IMR-90 (cell line): ENCODE measurements at regions not wholly inside any gene's neighbourhood (a gene's known extent, or its start where the extent isn't known, plus 50 kb on each side); places are given as distances from the start of the nearest gene placed in this dataset.
A peak's percentile ranks its signal among the peaks of the same experiment; 100 is the strongest.

Source experiments
- ATAC-seq: fragments of 200-7000 bp; cut with Tn5 transposase; 2 replicates; pipeline ENCODE4 v1.9.1; 2020; ENCODE audit warnings: low read depth, mild to moderate bottlenecking, moderate library complexity
- BruUV-seq: library from RNA; stranded (reverse); fragments of 400-500 nt; replicated peaks from 2 replicates; lab custom pipeline; 2021; lab: Mats Ljungman, UMichigan
- CTCF ChIA-PET: fragments of 300-600 bp; formaldehyde crosslinking; extraction: SDS; loops from one replicate; lab custom pipeline; 2021; ENCODE audit warnings: antibody characterized with exemption; lab: Yijun Ruan, JAX
- POLR2A ChIA-PET: fragments of 300-600 bp; sonication (Branson Sonifier 250); formaldehyde crosslinking; loops from one replicate; lab custom pipeline; 2022; ENCODE audit warnings: antibody characterized with exemption; ENCODE audit not compliant: unreplicated experiment; lab: Charles Lee
- DNase-seq: peaks from one replicate; pipeline ENCODE4 v3.0.0; 2013
- H2AFZ ChIP-seq: replicated peaks from 2 replicates; pipeline ENCODE3; 2013; ENCODE audit warnings: low read length, mild to moderate bottlenecking; ENCODE audit not compliant: poor library complexity
- H2AK5ac ChIP-seq: 2 replicates; pipeline ENCODE4 v1.6.1; 2013; ENCODE audit warnings: low read depth, low read length, inconsistent platforms
- H2AK9ac ChIP-seq: replicated peaks from 2 replicates; pipeline ENCODE3; 2013; ENCODE audit warnings: mild to moderate bottlenecking, low read depth, low read length, moderate library complexity; ENCODE audit not compliant: poor library complexity
- H2BK120ac ChIP-seq: 2 replicates; pipeline ENCODE4 v1.6.1; 2013; ENCODE audit warnings: low read depth, low read length, inconsistent platforms
- H2BK15ac ChIP-seq: 3 replicates; pipeline ENCODE4 v1.6.1; 2013; ENCODE audit warnings: low read depth, low read length, inconsistent platforms
- H2BK20ac ChIP-seq: 2 replicates; pipeline ENCODE4 v1.6.1; 2013; ENCODE audit warnings: low read depth, mild to moderate bottlenecking, inconsistent platforms, low read length, moderate library complexity
- H2BK5ac ChIP-seq: 2 replicates; pipeline ENCODE4 v1.6.1; 2013; ENCODE audit warnings: mild to moderate bottlenecking, low read depth, low read length, inconsistent platforms; ENCODE audit not compliant: poor library complexity, severe bottlenecking
- H3K14ac ChIP-seq: replicated peaks from 2 replicates; pipeline ENCODE4 v1.6.1; 2013; ENCODE audit warnings: low read depth, low read length, inconsistent platforms
- H3K18ac ChIP-seq: 2 replicates; pipeline ENCODE4 v1.6.1; 2013; ENCODE audit warnings: low read depth, low read length, control low read depth
- H3K23ac ChIP-seq: 2 replicates; pipeline ENCODE4 v1.6.1; 2013; ENCODE audit warnings: low read depth, low read length, inconsistent platforms
- H3K27ac ChIP-seq: 2 replicates; pipeline ENCODE4 v1.5.1; 2013; ENCODE audit warnings: mild to moderate bottlenecking, control low read depth, low read length; ENCODE audit not compliant: insufficient read depth
- H3K27me3 ChIP-seq: 2 replicates; pipeline ENCODE4 v1.6.1; 2013; ENCODE audit warnings: low read length; ENCODE audit not compliant: control insufficient read depth, insufficient read depth
- H3K36me3 ChIP-seq: 2 replicates; pipeline ENCODE4 v1.6.1; 2013; ENCODE audit warnings: low read length, mixed read lengths; ENCODE audit not compliant: control insufficient read depth, insufficient read depth
- H3K4ac ChIP-seq: 2 replicates; pipeline ENCODE4 v1.6.1; 2013; ENCODE audit warnings: low read depth, low read length, inconsistent platforms
- H3K4me1 ChIP-seq: 2 replicates; pipeline ENCODE4 v1.6.1; 2013; ENCODE audit warnings: low read length, mixed read lengths; ENCODE audit not compliant: control insufficient read depth, insufficient read depth
- H3K4me2 ChIP-seq: 2 replicates; pipeline ENCODE4 v1.6.1; 2013; ENCODE audit warnings: low read depth, mild to moderate bottlenecking, control low read depth, low read length, moderate library complexity
- H3K4me3 ChIP-seq: 2 replicates; pipeline ENCODE4 v1.5.1; 2013; ENCODE audit warnings: low read depth, mild to moderate bottlenecking, control low read depth, low read length, moderate library complexity; ENCODE audit not compliant: insufficient read depth
- H3K56ac ChIP-seq: 2 replicates; pipeline ENCODE4 v1.6.1; 2013; ENCODE audit warnings: low read length, inconsistent platforms; ENCODE audit not compliant: insufficient read depth; ENCODE audit errors: extremely low read depth
- H3K79me1 ChIP-seq, 2 experiments: 2 replicates each; pipeline ENCODE4 v1.6.1; 2013; ENCODE audit warnings: low read length in 2 of 2, inconsistent platforms in 1 of 2, low read depth in 1 of 2
- H3K9ac ChIP-seq: 2 replicates; pipeline ENCODE4 v1.6.1; 2013; ENCODE audit warnings: low read depth, low read length, control low read depth
- H3K9me1 ChIP-seq: 2 replicates; pipeline ENCODE4 v1.6.1; 2013; ENCODE audit warnings: low read length, inconsistent platforms; ENCODE audit not compliant: insufficient read depth
- H3K9me3 ChIP-seq: 2 replicates; pipeline ENCODE4 v1.6.1; 2013; ENCODE audit warnings: low read length; ENCODE audit not compliant: control insufficient read depth, insufficient read depth
- H4K20me1 ChIP-seq: 2 replicates; pipeline ENCODE4 v1.6.1; 2013; ENCODE audit warnings: low read length, inconsistent platforms; ENCODE audit not compliant: insufficient read depth
- H4K5ac ChIP-seq: 2 replicates; pipeline ENCODE4 v1.6.1; 2013; ENCODE audit warnings: mild to moderate bottlenecking, low read depth, low read length, control low read depth
- H4K8ac ChIP-seq, 2 experiments: 2 replicates each; pipeline ENCODE4 v1.6.1; 2013; ENCODE audit warnings: low read depth in 2 of 2, low read length in 2 of 2, control low read depth in 1 of 2, inconsistent platforms in 1 of 2
- H4K91ac ChIP-seq: 2 replicates; pipeline ENCODE4 v1.6.1; 2013; ENCODE audit warnings: low read depth, low read length, inconsistent platforms; ENCODE audit not compliant: insufficient read depth
- BHLHE40 ChIP-seq: fragments of 150-350 bp; IDR thresholded peaks from 2 replicates; pipeline ENCODE4 v1.6.1; 2016; ENCODE audit warnings: mild to moderate bottlenecking, low read depth, low read length
- CEBPB ChIP-seq: IDR thresholded peaks from 2 replicates; pipeline ENCODE4 v1.6.1; 2012; ENCODE audit warnings: low read depth, low read length, improper control_type of control experiment
- CHD1 ChIP-seq: IDR thresholded peaks from 2 replicates; pipeline ENCODE4 v1.6.1; 2012; ENCODE audit warnings: low read depth, low read length, improper control_type of control experiment
- MAFK ChIP-seq: IDR thresholded peaks from 2 replicates; pipeline ENCODE4 v1.6.1; 2012; ENCODE audit warnings: low read depth, low read length, improper control_type of control experiment
- MXI1 ChIP-seq: IDR thresholded peaks from 2 replicates; pipeline ENCODE4 v1.6.1; 2012; ENCODE audit warnings: low read depth, mild to moderate bottlenecking, low read length, moderate library complexity, borderline replicate concordance
- NFE2L2 ChIP-seq: fragments of 150-350 bp; IDR thresholded peaks from 2 replicates; pipeline ENCODE4 v1.6.1; 2016; ENCODE audit warnings: low read depth, mild to moderate bottlenecking, low read length
- POLR2A ChIP-seq: IDR thresholded peaks from 2 replicates; pipeline ENCODE4 v1.6.1; 2012; ENCODE audit warnings: mild to moderate bottlenecking, low read depth, low read length
- RAD21 ChIP-seq: IDR thresholded peaks from 2 replicates; pipeline ENCODE4 v1.6.1; 2012; ENCODE audit warnings: low read length, improper control_type of control experiment
- RCOR1 ChIP-seq: IDR thresholded peaks from 2 replicates; pipeline ENCODE4 v1.6.1; 2012; ENCODE audit warnings: mild to moderate bottlenecking, low read length, improper control_type of control experiment; ENCODE audit not compliant: insufficient replicate concordance
- RFX5 ChIP-seq: IDR thresholded peaks from 2 replicates; pipeline ENCODE4 v1.8.0; 2012; ENCODE audit warnings: low read depth, mild to moderate bottlenecking, low read length, moderate library complexity
- SMC3 ChIP-seq: fragments of 150-350 bp; IDR thresholded peaks from 2 replicates; pipeline ENCODE4 v1.6.1; 2016; ENCODE audit warnings: low read depth, mild to moderate bottlenecking, antibody characterized with exemption, low read length, moderate library complexity
- WGBS, 2 experiments: methylation state at CpG; one replicate each; pipeline versions ENCODE4 v1.1.5 to v1.1.7; 2013; ENCODE audit warnings: missing lambda C conversion rate in 2 of 2; ENCODE audit not compliant: insufficient read length in 1 of 2; ENCODE audit errors: extremely low coverage in 2 of 2; 5-methylcytosine and 5-hydroxymethylcytosine counted together
- dilution Hi-C: fragments of 300-500 bp; cut with HindIII; formaldehyde crosslinking; loops from one replicate; pipeline ENCODE4 v1.14.3; 2018; ENCODE audit warnings: low sequenced_read_pairs; ENCODE audit not compliant: unreplicated experiment
- in situ Hi-C: fragments of 300-500 bp; cut with MboI; formaldehyde crosslinking; loops from 3 replicates; pipeline ENCODE4 v1.14.3; 2019; ENCODE audit warnings: low sequenced_read_pairs, inconsistent platforms, mixed read lengths
- intact Hi-C: fragments of 100-400 bp; cut with micrococcal nuclease; formaldehyde crosslinking; loops from 2 replicates; pipeline ENCODE4 v1.10.0; 2022
- TF ChIP-seq, protein P1 (sequence below): fragments of 150-350 bp; IDR thresholded peaks from 2 replicates; pipeline ENCODE4 v1.6.1; 2016; ENCODE audit warnings: low read depth, mild to moderate bottlenecking, low read length, moderate library complexity, borderline replicate concordance
- TF ChIP-seq, protein P2 (sequence below): fragments of 150-350 bp; IDR thresholded peaks from 2 replicates; pipeline ENCODE4 v1.6.1; 2017; ENCODE audit warnings: mild to moderate bottlenecking, antibody characterized with exemption, low read length, low read depth
- TF ChIP-seq, protein P3 (sequence below): conservative IDR thresholded peaks from 2 replicates; pipeline ENCODE4 v1.5.1; 2012; ENCODE audit warnings: mild to moderate bottlenecking, low read depth, low read length, improper control_type of control experiment

DNA sequence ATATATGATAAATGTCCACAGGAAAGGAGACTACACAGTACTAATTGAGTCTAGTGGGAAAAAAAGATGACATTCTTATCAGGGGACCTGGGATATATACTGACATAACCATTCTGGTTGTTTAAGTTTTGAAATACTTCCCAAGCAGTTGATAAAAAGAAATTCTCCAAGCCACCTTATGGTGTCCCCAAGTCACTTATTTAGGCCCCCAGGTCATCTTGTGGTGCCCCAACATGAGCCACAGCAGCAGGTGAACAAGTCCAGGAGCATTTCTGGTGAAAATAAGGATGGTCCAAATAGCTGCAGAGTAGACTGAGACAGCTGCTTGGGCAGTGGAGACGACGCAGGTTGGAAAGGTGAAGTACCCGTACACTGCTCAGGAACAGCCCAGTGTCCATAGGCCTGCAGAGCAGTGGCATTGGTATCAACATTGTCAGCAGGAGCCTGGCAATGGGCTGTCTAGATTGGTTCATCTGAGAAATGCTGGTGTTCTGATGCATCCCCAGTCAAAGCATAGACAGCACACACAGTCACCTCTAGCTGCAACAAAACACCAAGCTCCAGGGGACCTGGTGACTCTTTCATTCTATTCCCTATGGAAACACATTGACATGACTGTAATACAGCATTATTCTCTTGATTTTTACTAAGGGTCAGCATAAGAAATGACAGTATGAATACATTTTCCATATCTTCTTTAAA lies 430.6 kb downstream of the NR2F1-AS1 start:
- H2AFZ ChIP-seq, result peak overlapping the region; percentile 64
- in situ Hi-C loops (no loop called here), intact Hi-C loops (no loop called here), dilution Hi-C loops (no loop called here)
- peak overlapping the region; percentile 12; the same call in 2 of the 3 replicates for H2BK15ac ChIP-seq
- no peaks in the 10 kb centered on the region for H3K9me3 ChIP-seq
- peak overlapping the region; percentile 48 for H3K23ac ChIP-seq
- peak overlapping the region; percentile 73 for H3K4ac ChIP-seq
- H4K5ac ChIP-seq, result peak overlapping the region; percentile 62; the same call in 1 of the 2 replicates
- WGBS, 2 experiments, result 100% methylated on average over 1 of the region's 3 CpGs; no CpG with 5 or more reads in 1 of the 2 experiments
- peak overlapping the region; percentile 45; the same call in 1 of the 2 replicates for H3K27ac ChIP-seq
- CTCF ChIA-PET, result interaction anchor here (0.6 kb wide), 1 partner anchor 787 kb away, joined by 4 read pairs; no protein-coding TSS in a partner anchor
- peak overlapping the region; percentile 83 for H2BK5ac ChIP-seq
- peak overlapping the region; percentile 73 for H3K4me2 ChIP-seq
- peaks cover 5% of the 10 kb centered on the region; the same call in 1 of the 2 replicates for H3K9me1 ChIP-seq
- H2BK120ac ChIP-seq, result peak overlapping the region; percentile 84
- H3K4me3 ChIP-seq, result no peak overlapping the region
- H3K9ac ChIP-seq, result no peak overlapping the region
- POLR2A ChIA-PET, result no interaction called here
- peak overlapping the region; percentile 90 for H2BK20ac ChIP-seq
- H4K8ac ChIP-seq, result peak overlapping the region in 1 of 2 experiments; percentile 22; a peak in 1 of 4 replicates
- DNase-seq (peak; percentile 30), ATAC-seq (peak; percentile 58)
- peaks cover 0 to 3% of the 10 kb centered on the region in 2 experiments; a peak in 1 of 4 replicates for H3K79me1 ChIP-seq
- H3K56ac ChIP-seq, result no peak overlapping the region; the same call in 1 of the 2 replicates
- H3K14ac ChIP-seq, result peak overlapping the region; percentile 84; the same call in 1 of the 2 replicates
- peak overlapping the region; percentile 37 for H3K18ac ChIP-seq
- H3K36me3 ChIP-seq, result no peaks in the 10 kb centered on the region
- no peaks in the 10 kb centered on the region for H4K20me1 ChIP-seq
- H3K27me3 ChIP-seq, result no peaks in the 10 kb centered on the region
- H2AK5ac ChIP-seq, result peak overlapping the region; percentile 86; the same call in 1 of the 2 replicates
- no TSS peak for BruUV-seq
- H2AK9ac ChIP-seq, result no peak overlapping the region
- no peak overlapping the region; the same call in 1 of the 2 replicates for H4K91ac ChIP-seq
- H3K4me1 ChIP-seq, result peaks cover 10% of the 10 kb centered on the region
- TF ChIP-seq RAD21, result no peak
- TF ChIP-seq CEBPB, result no peak
- TF ChIP-seq SMC3, result no peak
- no peak for TF ChIP-seq CHD1
- no peak for TF ChIP-seq BHLHE40
- TF ChIP-seq MXI1, result no peak
- TF ChIP-seq, protein P1, sequence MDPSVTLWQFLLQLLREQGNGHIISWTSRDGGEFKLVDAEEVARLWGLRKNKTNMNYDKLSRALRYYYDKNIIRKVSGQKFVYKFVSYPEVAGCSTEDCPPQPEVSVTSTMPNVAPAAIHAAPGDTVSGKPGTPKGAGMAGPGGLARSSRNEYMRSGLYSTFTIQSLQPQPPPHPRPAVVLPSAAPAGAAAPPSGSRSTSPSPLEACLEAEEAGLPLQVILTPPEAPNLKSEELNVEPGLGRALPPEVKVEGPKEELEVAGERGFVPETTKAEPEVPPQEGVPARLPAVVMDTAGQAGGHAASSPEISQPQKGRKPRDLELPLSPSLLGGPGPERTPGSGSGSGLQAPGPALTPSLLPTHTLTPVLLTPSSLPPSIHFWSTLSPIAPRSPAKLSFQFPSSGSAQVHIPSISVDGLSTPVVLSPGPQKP, result no peak
- TF ChIP-seq POLR2A, result no peak
- TF ChIP-seq NFE2L2, result no peak
- TF ChIP-seq RCOR1, result no peak
- TF ChIP-seq MAFK, result no peak
- TF ChIP-seq, protein P2, sequence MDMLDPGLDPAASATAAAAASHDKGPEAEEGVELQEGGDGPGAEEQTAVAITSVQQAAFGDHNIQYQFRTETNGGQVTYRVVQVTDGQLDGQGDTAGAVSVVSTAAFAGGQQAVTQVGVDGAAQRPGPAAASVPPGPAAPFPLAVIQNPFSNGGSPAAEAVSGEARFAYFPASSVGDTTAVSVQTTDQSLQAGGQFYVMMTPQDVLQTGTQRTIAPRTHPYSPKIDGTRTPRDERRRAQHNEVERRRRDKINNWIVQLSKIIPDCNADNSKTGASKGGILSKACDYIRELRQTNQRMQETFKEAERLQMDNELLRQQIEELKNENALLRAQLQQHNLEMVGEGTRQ, result no peak
- TF ChIP-seq, protein P3, sequence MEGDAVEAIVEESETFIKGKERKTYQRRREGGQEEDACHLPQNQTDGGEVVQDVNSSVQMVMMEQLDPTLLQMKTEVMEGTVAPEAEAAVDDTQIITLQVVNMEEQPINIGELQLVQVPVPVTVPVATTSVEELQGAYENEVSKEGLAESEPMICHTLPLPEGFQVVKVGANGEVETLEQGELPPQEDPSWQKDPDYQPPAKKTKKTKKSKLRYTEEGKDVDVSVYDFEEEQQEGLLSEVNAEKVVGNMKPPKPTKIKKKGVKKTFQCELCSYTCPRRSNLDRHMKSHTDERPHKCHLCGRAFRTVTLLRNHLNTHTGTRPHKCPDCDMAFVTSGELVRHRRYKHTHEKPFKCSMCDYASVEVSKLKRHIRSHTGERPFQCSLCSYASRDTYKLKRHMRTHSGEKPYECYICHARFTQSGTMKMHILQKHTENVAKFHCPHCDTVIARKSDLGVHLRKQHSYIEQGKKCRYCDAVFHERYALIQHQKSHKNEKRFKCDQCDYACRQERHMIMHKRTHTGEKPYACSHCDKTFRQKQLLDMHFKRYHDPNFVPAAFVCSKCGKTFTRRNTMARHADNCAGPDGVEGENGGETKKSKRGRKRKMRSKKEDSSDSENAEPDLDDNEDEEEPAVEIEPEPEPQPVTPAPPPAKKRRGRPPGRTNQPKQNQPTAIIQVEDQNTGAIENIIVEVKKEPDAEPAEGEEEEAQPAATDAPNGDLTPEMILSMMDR, result no peak
- no peak for TF ChIP-seq RFX5
